CD4-positive, alpha-beta T cell (primary cell): ENCODE measurements at regions not wholly inside any gene's neighbourhood (a gene's known extent, or its start where the extent isn't known, plus 50 kb on each side); places are given as distances from the start of the nearest gene placed in this dataset.

Source experiments
- ATAC-seq: fragments of 200-7000 bp; cut with Tn5 transposase; one replicate; pipeline ENCODE4 v1.10.0; 2022; ENCODE audit warnings: mild to moderate bottlenecking; ENCODE audit not compliant: poor library complexity
- CTCF ChIA-PET: fragments of 350-600 bp; sonication (Branson Sonifier 250); formaldehyde crosslinking; loops from one replicate; lab custom pipeline; 2021; ENCODE audit warnings: antibody characterized with exemption, inconsistent platforms; lab: Charles Lee
- POLR2A ChIA-PET: fragments of 350-600 bp; sonication (Branson Sonifier 250); formaldehyde crosslinking; loops from one replicate; lab custom pipeline; 2021; ENCODE audit warnings: antibody characterized with exemption, inconsistent platforms; lab: Charles Lee
- DNase-seq, 14 experiments: peaks; one replicate each; pipeline ENCODE4 v3.0.0-alpha.2; 2013 to 2020; ENCODE audit warnings: mixed read lengths in 2 of 14
- H3K27ac ChIP-seq, 2 donors: one replicate each; pipeline versions ENCODE4 v1.5.1 to v1.7.0; 2013; ENCODE audit warnings: low read length in 2 of 2, low read depth in 1 of 2, mild to moderate bottlenecking in 1 of 2
- H3K27me3 ChIP-seq, 2 experiments: 1 replicate in 1 of 2; 2 replicates in 1 of 2; pipeline versions ENCODE4 v1.6.1 to v1.7.0; 2013; ENCODE audit warnings: low read length in 2 of 2, control low read depth in 1 of 2, mild to moderate bottlenecking in 1 of 2, moderate library complexity in 1 of 2; ENCODE audit not compliant: insufficient read depth in 2 of 2, control insufficient read depth in 1 of 2
- H3K36me3 ChIP-seq: one replicate; pipeline ENCODE4 v1.6.1; 2013; ENCODE audit warnings: low read length, control low read depth; ENCODE audit not compliant: insufficient read depth
- H3K4me1 ChIP-seq: one replicate; pipeline ENCODE4 v1.6.1; 2013; ENCODE audit warnings: low read length, control low read depth; ENCODE audit not compliant: insufficient read depth
- H3K4me3 ChIP-seq: one replicate; pipeline ENCODE4 v1.5.1; 2013; ENCODE audit warnings: mild to moderate bottlenecking, low read length, moderate library complexity
- H3K9me3 ChIP-seq, 2 experiments: 1 replicate in 1 of 2; 2 replicates in 1 of 2; pipeline versions ENCODE4 v1.6.1 to v1.7.0; 2013; ENCODE audit warnings: low read length in 2 of 2, mild to moderate bottlenecking in 2 of 2, control low read depth in 1 of 2, moderate library complexity in 1 of 2; ENCODE audit not compliant: control insufficient read depth in 1 of 2, insufficient read depth in 1 of 2
- H3K27ac Mint-ChIP-seq: one replicate; pipeline ENCODE4 v1.8.0; 2020; ENCODE audit warnings: mixed read lengths
- H3K27me3 Mint-ChIP-seq: one replicate; pipeline ENCODE4 v1.8.0; 2021; ENCODE audit warnings: mixed read lengths
- H3K36me3 Mint-ChIP-seq: one replicate; pipeline ENCODE4 v1.8.0; 2021; ENCODE audit warnings: low read depth, mixed read lengths
- H3K4me1 Mint-ChIP-seq: one replicate; pipeline ENCODE4 v1.8.0; 2021; ENCODE audit warnings: low read depth, mixed read lengths
- H3K4me3 Mint-ChIP-seq: one replicate; pipeline ENCODE4 v1.8.0; 2020; ENCODE audit warnings: mild to moderate bottlenecking, mixed read lengths
- H3K9me3 Mint-ChIP-seq: one replicate; pipeline ENCODE4 v1.8.0; 2020; ENCODE audit warnings: mixed read lengths
- CTCF ChIP-seq: fragments of 200-600 bp; IDR thresholded peaks from one replicate; pipeline ENCODE4 v1.8.0; 2022; ENCODE audit warnings: antibody characterized with exemption, mild to moderate bottlenecking
- intact Hi-C, 2 experiments: fragments of 100-400 bp; cut with DNase I in 1 of 2; cut with micrococcal nuclease in 1 of 2; formaldehyde crosslinking; loops; one replicate each; pipeline versions ENCODE4 v1.15.1 to v1.9.0; 2023 to 2025; cut with DNase I, micrococcal nuclease

GRCh38 chr3:132972333-132972732 is 65.9 kb upstream of the TMEM108 start:
- intact Hi-C loops = no loop called here
- POLR2A ChIA-PET = no interaction called here
- Histone ChIP-seq H3K27ac (no peak overlapping the region), H3K9me3 (no peaks in the 10 kb centered on the region), H3K36me3 (no peaks in the 10 kb centered on the region), H3K4me3 (no peak overlapping the region), H3K27me3 (no peaks in the 10 kb centered on the region), H3K4me1 (no peaks in the 10 kb centered on the region)
- Mint-ChIP-seq H3K4me1 (no peaks in the 10 kb centered on the region), H3K27ac (no peak overlapping the region), H3K36me3 (no peaks in the 10 kb centered on the region), H3K4me3 (no peak overlapping the region), H3K9me3 (peaks cover 4% of the 10 kb centered on the region), H3K27me3 (peaks cover 5% of the 10 kb centered on the region)
- CTCF ChIA-PET = no interaction called here
- TF ChIP-seq CTCF = no peak
- no peak for DNase-seq
- ATAC-seq = no peak

GRCh38 chr3:132966374-132966773 is 71.8 kb upstream of the TMEM108 start:
- ChIA-PET CTCF (no interaction called here), POLR2A (no interaction called here)
- Histone ChIP-seq H3K27me3 (no peaks in the 10 kb centered on the region), H3K4me3 (no peak overlapping the region), H3K9me3 (no peaks in the 10 kb centered on the region), H3K4me1 (no peaks in the 10 kb centered on the region), H3K27ac (no peak overlapping the region), H3K36me3 (no peaks in the 10 kb centered on the region)
- no peak overlapping the region for H3K4me3 Mint-ChIP-seq
- no peak overlapping the region for H3K27ac Mint-ChIP-seq
- no peaks in the 10 kb centered on the region for H3K27me3 Mint-ChIP-seq
- no peak for ATAC-seq
- intact Hi-C loops = no loop called here
- H3K4me1 Mint-ChIP-seq = no peaks in the 10 kb centered on the region
- no peaks in the 10 kb centered on the region for H3K36me3 Mint-ChIP-seq
- no peak for TF ChIP-seq CTCF
- peaks cover 4% of the 10 kb centered on the region for H3K9me3 Mint-ChIP-seq
- DNase-seq = no peak

DNA sequence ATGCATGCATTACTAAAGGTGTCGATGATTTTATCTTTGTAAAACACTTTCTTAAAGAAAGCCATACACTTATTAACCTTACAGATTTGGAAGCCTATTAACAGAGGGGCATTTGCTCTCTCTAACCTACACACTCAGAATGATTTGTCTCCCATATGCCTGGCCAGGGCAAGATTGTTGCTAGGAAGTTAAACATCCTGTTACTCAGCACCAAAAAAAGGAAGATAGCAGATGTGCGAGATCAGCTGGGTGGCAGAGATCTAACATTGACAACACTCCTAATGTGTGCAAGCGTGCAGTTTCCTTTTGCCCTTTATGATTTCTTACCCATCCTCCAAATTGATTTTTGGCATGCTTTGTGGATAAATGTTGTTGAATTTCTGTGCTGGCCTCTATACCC is 73.9 kb upstream of the TMEM108 start:
- no peaks in the 10 kb centered on the region for H3K9me3 ChIP-seq
- no peak overlapping the region for H3K4me3 ChIP-seq
- Mint-ChIP-seq H3K27ac (no peak overlapping the region), H3K27me3 (no peaks in the 10 kb centered on the region), H3K4me3 (no peak overlapping the region), H3K4me1 (no peaks in the 10 kb centered on the region), H3K36me3 (no peaks in the 10 kb centered on the region), H3K9me3 (no peaks in the 10 kb centered on the region)
- DNase-seq = no peak
- POLR2A ChIA-PET = no interaction called here
- intact Hi-C loops = no loop called here
- CTCF ChIA-PET = no interaction called here
- no peaks in the 10 kb centered on the region for H3K4me1 ChIP-seq
- TF ChIP-seq CTCF = no peak
- no peaks in the 10 kb centered on the region for H3K27me3 ChIP-seq
- ATAC-seq = no peak
- no peaks in the 10 kb centered on the region for H3K36me3 ChIP-seq
- no peak overlapping the region for H3K27ac ChIP-seq
